KMS-11 (cell line): ENCODE measurements at regions not wholly inside any gene's neighbourhood (a gene's known extent, or its start where the extent isn't known, plus 50 kb on each side); places are given as distances from the start of the nearest gene placed in this dataset.

Experiments used
- H2AFZ ChIP-seq: fragments of 200-600 bp; sonication (generic); 2 replicates; pipeline ENCODE4 v1.6.1; 2016; ENCODE audit warnings: antibody characterized with exemption, mixed run types, low read depth
- H3K27ac ChIP-seq: fragments of 200-600 bp; sonication (generic); 2 replicates; pipeline ENCODE4 v1.6.1; 2016; ENCODE audit warnings: mild to moderate bottlenecking, mixed run types
- H3K27me3 ChIP-seq: fragments of 200-600 bp; sonication (generic); 2 replicates; pipeline ENCODE4 v1.6.1; 2017; ENCODE audit warnings: mild to moderate bottlenecking, low read depth, mixed run types, moderate library complexity; ENCODE audit not compliant: insufficient read depth
- H3K36me3 ChIP-seq: fragments of 200-600 bp; sonication (generic); 2 replicates; pipeline ENCODE4 v1.6.1; 2017; ENCODE audit warnings: mild to moderate bottlenecking, mixed run types; ENCODE audit not compliant: insufficient read depth
- H3K4me1 ChIP-seq: fragments of 200-600 bp; sonication (generic); 2 replicates; pipeline ENCODE4 v1.6.1; 2016; ENCODE audit warnings: mild to moderate bottlenecking, low read depth, mixed run types; ENCODE audit not compliant: poor library complexity, severe bottlenecking
- H3K4me2 ChIP-seq: fragments of 200-600 bp; sonication (generic); 2 replicates; pipeline ENCODE4 v1.7.0; 2016; ENCODE audit warnings: mild to moderate bottlenecking, mixed run types
- H3K4me3 ChIP-seq: fragments of 200-600 bp; sonication (generic); IDR thresholded peaks from 2 replicates; pipeline ENCODE4 v1.6.1; 2017; ENCODE audit warnings: low read depth, low read length, mixed read lengths; ENCODE audit not compliant: insufficient read depth
- H3K79me2 ChIP-seq: fragments of 200-600 bp; sonication (generic); 2 replicates; pipeline ENCODE4 v1.6.1; 2016; ENCODE audit warnings: low read depth, mixed run types; ENCODE audit not compliant: insufficient read depth
- H3K9ac ChIP-seq: fragments of 200-600 bp; sonication (generic); 2 replicates; pipeline ENCODE4 v1.6.1; 2016; ENCODE audit warnings: mild to moderate bottlenecking, mixed run types
- H4K20me1 ChIP-seq: fragments of 200-600 bp; sonication (generic); 2 replicates; pipeline ENCODE4 v1.6.1; 2016; ENCODE audit warnings: mild to moderate bottlenecking, mixed run types; ENCODE audit not compliant: insufficient read depth
- TF ChIP-seq, protein P1 (sequence below): fragments of 200-600 bp; sonication (generic); conservative IDR thresholded peaks from 2 replicates; pipeline ENCODE4 v1.6.1; 2017; ENCODE audit warnings: low read depth, mild to moderate bottlenecking, antibody characterized with exemption, low read length, moderate library complexity, mixed read lengths

GRCh38 chr2:3138621-3139020 is 239.0 kb downstream of the EIPR1 start:
- no peak overlapping the region for H3K27ac ChIP-seq
- no peak overlapping the region for H3K9ac ChIP-seq
- no peaks in the 10 kb centered on the region for H3K36me3 ChIP-seq
- no peaks in the 10 kb centered on the region for H3K79me2 ChIP-seq
- TF ChIP-seq, protein P1, sequence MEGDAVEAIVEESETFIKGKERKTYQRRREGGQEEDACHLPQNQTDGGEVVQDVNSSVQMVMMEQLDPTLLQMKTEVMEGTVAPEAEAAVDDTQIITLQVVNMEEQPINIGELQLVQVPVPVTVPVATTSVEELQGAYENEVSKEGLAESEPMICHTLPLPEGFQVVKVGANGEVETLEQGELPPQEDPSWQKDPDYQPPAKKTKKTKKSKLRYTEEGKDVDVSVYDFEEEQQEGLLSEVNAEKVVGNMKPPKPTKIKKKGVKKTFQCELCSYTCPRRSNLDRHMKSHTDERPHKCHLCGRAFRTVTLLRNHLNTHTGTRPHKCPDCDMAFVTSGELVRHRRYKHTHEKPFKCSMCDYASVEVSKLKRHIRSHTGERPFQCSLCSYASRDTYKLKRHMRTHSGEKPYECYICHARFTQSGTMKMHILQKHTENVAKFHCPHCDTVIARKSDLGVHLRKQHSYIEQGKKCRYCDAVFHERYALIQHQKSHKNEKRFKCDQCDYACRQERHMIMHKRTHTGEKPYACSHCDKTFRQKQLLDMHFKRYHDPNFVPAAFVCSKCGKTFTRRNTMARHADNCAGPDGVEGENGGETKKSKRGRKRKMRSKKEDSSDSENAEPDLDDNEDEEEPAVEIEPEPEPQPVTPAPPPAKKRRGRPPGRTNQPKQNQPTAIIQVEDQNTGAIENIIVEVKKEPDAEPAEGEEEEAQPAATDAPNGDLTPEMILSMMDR: no peak
- H3K4me1 ChIP-seq: no peaks in the 10 kb centered on the region
- H3K4me3 ChIP-seq: no peak overlapping the region
- no peak overlapping the region for H2AFZ ChIP-seq
- no peaks in the 10 kb centered on the region for H3K27me3 ChIP-seq
- H3K4me2 ChIP-seq: no peak overlapping the region
- H4K20me1 ChIP-seq: no peaks in the 10 kb centered on the region

DNA sequence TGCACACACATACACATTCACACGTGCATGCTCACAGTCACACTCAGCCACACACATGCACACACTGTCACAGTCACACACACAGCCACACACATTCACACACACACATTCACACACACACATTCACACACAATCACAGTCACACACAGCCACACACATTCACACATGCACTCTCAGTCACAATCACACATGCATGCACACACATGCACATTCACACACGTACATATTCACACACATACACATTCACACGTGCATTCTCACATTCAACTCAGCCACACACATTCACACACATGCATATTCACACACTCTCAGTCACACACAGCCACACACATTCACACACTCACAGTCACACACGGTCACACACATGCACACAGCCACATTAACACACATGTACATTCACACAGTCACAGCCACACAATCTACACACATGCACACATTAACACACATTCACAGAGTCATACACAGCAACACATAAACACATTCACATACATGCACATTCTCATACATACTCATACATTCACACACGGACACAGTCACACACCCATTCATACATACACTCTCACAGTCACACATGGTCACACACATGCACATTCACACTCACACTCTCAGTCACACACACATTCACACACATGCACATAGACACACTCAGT is 239.8 kb downstream of the EIPR1 start:
- Histone ChIP-seq H3K79me2 (no peaks in the 10 kb centered on the region), H3K27me3 (no peaks in the 10 kb centered on the region), H2AFZ (no peak overlapping the region), H3K4me2 (no peak overlapping the region), H3K4me3 (no peak overlapping the region), H3K9ac (no peak overlapping the region), H3K36me3 (no peaks in the 10 kb centered on the region), H3K27ac (no peak overlapping the region), H4K20me1 (no peaks in the 10 kb centered on the region), H3K4me1 (no peaks in the 10 kb centered on the region)
- TF ChIP-seq, protein P1: no peak

DNA sequence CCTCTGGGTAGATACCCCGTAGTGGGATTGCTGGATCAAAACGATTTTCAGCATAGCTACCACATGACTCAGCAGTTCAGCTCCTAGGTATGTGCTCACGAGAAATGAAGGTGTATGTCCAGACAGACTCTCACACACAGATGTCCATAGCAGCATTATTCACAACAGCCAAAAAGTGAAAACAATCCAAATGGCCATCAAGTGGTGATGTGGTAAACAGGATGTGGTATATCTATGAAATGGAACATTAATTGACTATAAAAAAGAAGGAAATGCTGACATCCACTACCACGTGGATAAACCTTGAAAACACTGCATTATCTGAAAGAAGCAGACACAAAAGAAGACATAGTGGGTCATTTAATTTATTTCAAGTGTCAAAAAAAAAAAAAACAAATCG is 241.9 kb downstream of the EIPR1 start:
- Histone ChIP-seq H3K36me3 (no peaks in the 10 kb centered on the region), H3K79me2 (no peaks in the 10 kb centered on the region), H3K4me3 (no peak overlapping the region), H3K27ac (no peak overlapping the region), H3K4me2 (no peak overlapping the region), H3K9ac (no peak overlapping the region), H3K4me1 (peaks cover 1% of the 10 kb centered on the region), H3K27me3 (no peaks in the 10 kb centered on the region), H2AFZ (no peak overlapping the region), H4K20me1 (no peaks in the 10 kb centered on the region)
- TF ChIP-seq, protein P1: no peak

- TF ChIP-seq, protein P1: no peak
- Histone ChIP-seq H3K4me1 (peaks cover 16% of the 10 kb centered on the region), H3K4me3 (no peak overlapping the region), H3K9ac (no peak overlapping the region), H4K20me1 (no peaks in the 10 kb centered on the region), H3K79me2 (no peaks in the 10 kb centered on the region), H3K36me3 (no peaks in the 10 kb centered on the region), H3K27me3 (no peaks in the 10 kb centered on the region), H3K27ac (no peak overlapping the region), H2AFZ (no peak overlapping the region), H3K4me2 (no peak overlapping the region)
Measured at GRCh38 chr2:3134026-3134571, 243.5 kb downstream of the EIPR1 start.
